Erythroblast (primary cell): ENCODE measurements at regions not wholly inside any gene's neighbourhood (a gene's known extent, or its start where the extent isn't known, plus 50 kb on each side); places are given as distances from the start of the nearest gene placed in this dataset.

Source experiments
- GATA1 ChIP-seq: IDR thresholded peaks from 2 replicates; pipeline ENCODE4 v1.6.1; 2011; ENCODE audit warnings: low read depth, mild to moderate bottlenecking, control low read depth, low read length, moderate library complexity
- POLR2A ChIP-seq: IDR thresholded peaks from 2 replicates; pipeline ENCODE4 v1.6.1; 2011; ENCODE audit warnings: mild to moderate bottlenecking, low read length

DNA sequence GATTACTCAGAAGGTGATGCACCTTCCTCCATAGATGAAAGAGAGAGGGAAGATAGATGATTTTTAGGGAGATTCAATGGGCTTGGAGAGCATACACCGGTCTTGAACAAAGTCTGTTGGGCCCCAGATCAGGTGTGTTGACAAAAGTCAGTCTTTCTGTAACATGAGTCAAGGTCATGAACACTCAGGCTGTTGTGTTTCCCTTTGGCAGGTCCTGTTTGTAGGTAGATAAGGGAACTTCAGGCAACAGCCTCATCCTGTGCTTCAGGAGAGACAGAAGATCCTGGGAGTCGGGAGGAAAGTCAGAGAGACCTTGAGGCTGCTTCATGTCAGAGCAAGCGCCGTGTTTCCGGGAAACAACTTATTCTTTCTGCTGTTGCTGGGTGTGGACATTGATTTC, 703.1 kb downstream of the BRD1 start:
- TF ChIP-seq POLR2A: no peak
- no peak for TF ChIP-seq GATA1
